Peyer's patch (tissue), 4 donors: ENCODE measurements at regions not wholly inside any gene's neighbourhood (a gene's known extent, or its start where the extent isn't known, plus 50 kb on each side); places are given as distances from the start of the nearest gene placed in this dataset.

Experiments used
- DNase-seq, 3 donors: peaks; one replicate each; pipeline ENCODE4 v3.0.0-alpha.2; 2017 to 2019
- H3K27ac ChIP-seq, 4 donors: fragments of 200-600 bp; sonication (generic); one replicate each; pipeline ENCODE4 v1.5.1; 2016 to 2019
- H3K27me3 ChIP-seq, 2 donors: fragments of 200-600 bp; sonication (generic); one replicate each; pipeline ENCODE4 v1.5.1; 2019
- H3K36me3 ChIP-seq, 3 donors: fragments of 200-600 bp; sonication (generic); one replicate each; pipeline ENCODE4 v1.5.1; 2016 to 2019
- H3K4me1 ChIP-seq, 4 donors: fragments of 200-600 bp; sonication (generic); one replicate each; pipeline ENCODE4 v1.5.1; 2016 to 2019
- H3K4me3 ChIP-seq, 4 donors: fragments of 200-600 bp; sonication (generic); 1 replicate in 3 of 4; 2 replicates in 1 of 4; pipeline ENCODE4 v1.5.1; 2016 to 2019; ENCODE audit warnings: mild to moderate bottlenecking in 1 of 4
- H3K9me3 ChIP-seq, 4 donors: fragments of 200-600 bp; sonication (generic); one replicate each; pipeline ENCODE4 v1.5.1; 2016 to 2019; ENCODE audit warnings: mild to moderate bottlenecking in 1 of 4
- CTCF ChIP-seq, 6 experiments: fragments of 450-650 bp in 4 of 6; fragments of 200-600 bp in 2 of 6; sonication (generic) in 1 of 6; IDR thresholded peaks; one replicate each; pipeline ENCODE4 v1.5.1; 2017 to 2019; ENCODE audit warnings: antibody characterized with exemption in 6 of 6, mild to moderate bottlenecking in 3 of 6, moderate library complexity in 1 of 6
- POLR2A ChIP-seq, 2 donors: fragments of 450-650 bp; IDR thresholded peaks; one replicate each; pipeline ENCODE4 v1.5.1; 2017; ENCODE audit warnings: antibody characterized with exemption in 2 of 2, mild to moderate bottlenecking in 2 of 2, moderate library complexity in 2 of 2

- Histone ChIP-seq H3K4me3 (no peak overlapping the region), H3K27ac (no peak overlapping the region), H3K36me3 (no peaks in the 10 kb centered on the region), H3K27me3 (no peaks in the 10 kb centered on the region), H3K4me1 (no peaks in the 10 kb centered on the region), H3K9me3 (no peaks in the 10 kb centered on the region)
- DNase-seq, result no peak
- TF ChIP-seq POLR2A (IDR thresholded peaks at IDR 0.05), result no peak
- no peak for TF ChIP-seq CTCF (IDR thresholded peaks at IDR 0.05)
Observed at GRCh38 chr2:236857246-236857645, 228.4 kb upstream of the COPS8 start.

GRCh38 chr2:236857781-236858180 lies 227.9 kb upstream of the COPS8 start:
- no peak for TF ChIP-seq POLR2A (IDR thresholded peaks at IDR 0.05)
- no peak for TF ChIP-seq CTCF (IDR thresholded peaks at IDR 0.05)
- Histone ChIP-seq H3K9me3 (no peaks in the 10 kb centered on the region), H3K4me1 (no peaks in the 10 kb centered on the region), H3K27me3 (no peaks in the 10 kb centered on the region), H3K36me3 (no peaks in the 10 kb centered on the region), H3K4me3 (no peak overlapping the region), H3K27ac (no peak overlapping the region)
- DNase-seq, result no peak

- Histone ChIP-seq H3K4me3 (no peak overlapping the region), H3K4me1 (no peaks in the 10 kb centered on the region), H3K9me3 (no peaks in the 10 kb centered on the region), H3K27me3 (no peaks in the 10 kb centered on the region), H3K27ac (no peak overlapping the region), H3K36me3 (no peaks in the 10 kb centered on the region)
- DNase-seq, result no peak
- TF ChIP-seq CTCF (IDR thresholded peaks at IDR 0.05), result no peak
- no peak for TF ChIP-seq POLR2A (IDR thresholded peaks at IDR 0.05)
Observed at GRCh38 chr2:236858661-236859060, 227.0 kb upstream of the COPS8 start.

GRCh38 chr2:236859908-236860307 lies 225.8 kb upstream of the COPS8 start:
- H3K36me3 ChIP-seq, result no peaks in the 10 kb centered on the region
- DNase-seq, result no peak

GRCh38 chr2:236861196-236861875 lies 224.4 kb upstream of the COPS8 start:
- Histone ChIP-seq H3K4me1 (no peaks in the 10 kb centered on the region), H3K27ac (no peak overlapping the region), H3K36me3 (no peaks in the 10 kb centered on the region), H3K4me3 (no peak overlapping the region), H3K27me3 (no peaks in the 10 kb centered on the region), H3K9me3 (no peaks in the 10 kb centered on the region)
- TF ChIP-seq POLR2A (IDR thresholded peaks at IDR 0.05), result no peak
- no peak for TF ChIP-seq CTCF (IDR thresholded peaks at IDR 0.05)
- DNase-seq, result no peak

More at GRCh38 chr2:236859908-236860307, 225.8 kb upstream of the COPS8 start:
- Histone ChIP-seq H3K4me3 (no peak overlapping the region), H3K4me1 (no peaks in the 10 kb centered on the region), H3K9me3 (no peaks in the 10 kb centered on the region), H3K27ac (no peak overlapping the region), H3K27me3 (no peaks in the 10 kb centered on the region)
- no peak for TF ChIP-seq POLR2A (IDR thresholded peaks at IDR 0.05)
- no peak for TF ChIP-seq CTCF (IDR thresholded peaks at IDR 0.05)

- Histone ChIP-seq H3K4me1 (no peaks in the 10 kb centered on the region), H3K9me3 (no peaks in the 10 kb centered on the region), H3K27me3 (no peaks in the 10 kb centered on the region), H3K4me3 (no peak overlapping the region), H3K36me3 (no peaks in the 10 kb centered on the region), H3K27ac (no peak overlapping the region)
- TF ChIP-seq POLR2A (IDR thresholded peaks at IDR 0.05) (no peak), CTCF (IDR thresholded peaks at IDR 0.05) (no peak)
- no peak for DNase-seq
Observed at GRCh38 chr2:236861944-236862343, 223.7 kb upstream of the COPS8 start.
